LNCAP (cell line): ENCODE measurements at regions not wholly inside any gene's neighbourhood (a gene's known extent, or its start where the extent isn't known, plus 50 kb on each side); places are given as distances from the start of the nearest gene placed in this dataset.

ENCODE experiments used
- TF ChIP-seq, protein P1 (sequence below): fragments of 450-650 bp; IDR thresholded peaks from 2 replicates; pipeline ENCODE4 v1.5.1; 2017; ENCODE audit warnings: mild to moderate bottlenecking

DNA sequence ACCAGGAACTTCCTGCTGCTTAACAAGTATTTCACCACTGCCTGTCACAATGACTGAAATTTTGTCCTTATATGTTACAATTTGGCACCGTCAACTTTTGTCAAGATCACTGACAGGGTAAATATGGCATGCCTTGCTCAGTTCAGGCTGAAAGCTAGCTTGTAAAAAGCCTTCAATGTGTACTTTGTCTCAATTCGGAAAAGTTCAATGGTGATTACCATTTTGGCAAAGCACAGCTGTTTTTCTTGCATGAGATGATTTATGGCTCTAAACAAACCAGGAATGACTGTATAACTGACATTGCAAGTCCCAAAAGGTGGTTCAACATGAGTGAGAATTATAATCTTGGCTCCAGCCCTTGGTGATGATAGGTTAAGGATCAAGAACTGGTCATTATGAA lies 1255.2 kb downstream of the CNTNAP5 start:
- TF ChIP-seq, protein P1, sequence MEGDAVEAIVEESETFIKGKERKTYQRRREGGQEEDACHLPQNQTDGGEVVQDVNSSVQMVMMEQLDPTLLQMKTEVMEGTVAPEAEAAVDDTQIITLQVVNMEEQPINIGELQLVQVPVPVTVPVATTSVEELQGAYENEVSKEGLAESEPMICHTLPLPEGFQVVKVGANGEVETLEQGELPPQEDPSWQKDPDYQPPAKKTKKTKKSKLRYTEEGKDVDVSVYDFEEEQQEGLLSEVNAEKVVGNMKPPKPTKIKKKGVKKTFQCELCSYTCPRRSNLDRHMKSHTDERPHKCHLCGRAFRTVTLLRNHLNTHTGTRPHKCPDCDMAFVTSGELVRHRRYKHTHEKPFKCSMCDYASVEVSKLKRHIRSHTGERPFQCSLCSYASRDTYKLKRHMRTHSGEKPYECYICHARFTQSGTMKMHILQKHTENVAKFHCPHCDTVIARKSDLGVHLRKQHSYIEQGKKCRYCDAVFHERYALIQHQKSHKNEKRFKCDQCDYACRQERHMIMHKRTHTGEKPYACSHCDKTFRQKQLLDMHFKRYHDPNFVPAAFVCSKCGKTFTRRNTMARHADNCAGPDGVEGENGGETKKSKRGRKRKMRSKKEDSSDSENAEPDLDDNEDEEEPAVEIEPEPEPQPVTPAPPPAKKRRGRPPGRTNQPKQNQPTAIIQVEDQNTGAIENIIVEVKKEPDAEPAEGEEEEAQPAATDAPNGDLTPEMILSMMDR, result no peak

- TF ChIP-seq, protein P1, result no peak
These were observed 1256.2 kb downstream of the CNTNAP5 start for GRCh38 chr2:125281242-125281641.

- TF ChIP-seq, protein P1, result no peak
These were observed 1271.7 kb downstream of the CNTNAP5 start for GRCh38 chr2:125296742-125297141.

DNA sequence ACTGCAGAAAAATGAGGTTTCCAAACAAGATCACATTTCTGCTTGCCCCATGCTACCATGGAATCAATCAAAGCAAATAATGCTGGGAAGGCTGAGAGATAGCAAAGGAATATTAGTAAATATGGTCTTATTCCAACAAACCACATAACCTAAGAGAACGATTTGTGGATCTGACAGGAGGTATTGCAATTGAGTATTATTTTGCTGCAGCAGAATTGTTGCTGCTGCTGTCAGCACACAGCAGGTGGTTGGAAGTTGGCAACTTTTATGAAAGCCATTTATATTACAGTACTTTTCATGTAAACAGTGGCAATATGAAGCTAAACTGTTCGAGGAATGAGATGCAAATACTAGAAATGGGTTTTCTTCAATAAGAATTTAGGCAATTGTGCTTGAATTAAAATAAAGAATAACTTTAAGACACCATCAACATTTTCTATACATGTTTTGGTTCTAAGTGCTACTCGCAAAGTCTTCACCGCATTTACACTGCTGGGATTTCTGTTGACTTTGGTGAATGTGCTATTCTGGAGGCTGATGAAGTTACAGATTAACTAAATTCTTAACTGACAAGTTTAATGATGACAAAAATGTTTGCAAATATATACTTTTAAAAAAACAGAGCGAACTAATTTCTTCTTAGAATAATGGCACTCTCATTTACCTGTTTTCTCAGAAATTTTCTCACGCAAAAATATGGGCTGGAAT lies 1285.7 kb downstream of the CNTNAP5 start:
- TF ChIP-seq, protein P1, result no peak

DNA sequence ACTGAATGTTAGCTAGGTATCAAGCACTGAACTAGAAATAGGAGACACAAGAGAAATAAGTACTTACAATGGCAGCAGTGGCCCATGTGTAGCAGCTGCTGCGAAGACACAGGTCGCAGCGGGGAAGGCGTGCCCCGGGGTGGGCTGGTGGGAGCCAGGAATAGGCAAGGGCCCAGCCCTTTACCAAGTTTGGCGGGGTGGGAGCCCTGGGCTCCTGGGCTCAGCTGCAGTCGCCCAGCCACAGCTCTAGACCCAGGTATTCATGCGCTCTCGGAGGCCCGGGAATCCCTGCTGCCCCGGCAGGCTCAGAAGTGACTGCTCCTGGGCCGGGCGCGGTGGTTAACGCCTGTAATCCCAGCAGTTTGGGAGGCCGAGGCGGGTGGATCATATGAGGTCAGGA lies 1287.3 kb downstream of the CNTNAP5 start:
- TF ChIP-seq, protein P1, result no peak

DNA sequence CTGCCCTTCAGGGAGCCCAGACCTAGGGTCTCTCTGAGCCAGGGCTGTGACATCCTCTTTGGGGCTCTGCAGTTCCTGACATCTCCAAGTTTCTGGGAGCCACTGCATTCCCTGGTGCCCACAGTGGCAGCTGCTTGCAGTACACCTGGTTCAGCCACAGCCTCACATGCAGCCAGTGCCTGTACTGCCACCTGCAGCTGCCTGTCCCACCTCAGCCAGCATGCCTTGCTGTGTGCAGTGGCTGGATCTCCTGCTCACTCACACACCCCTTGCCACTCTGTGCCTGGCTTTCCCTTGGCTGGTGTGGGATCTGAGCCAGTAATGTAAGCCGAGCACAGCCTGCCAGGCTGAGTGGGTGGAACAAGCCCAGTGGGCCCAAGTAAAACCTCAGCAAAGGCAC lies 1288.7 kb downstream of the CNTNAP5 start:
- TF ChIP-seq, protein P1, result no peak

GRCh38 chr2:125318740-125319139 lies 1293.7 kb downstream of the CNTNAP5 start:
- TF ChIP-seq, protein P1, result no peak

- TF ChIP-seq, protein P1, result no peak
These were observed 1299.2 kb downstream of the CNTNAP5 start for GRCh38 chr2:125324273-125324672.
